K562 (cell line): ENCODE measurements at regions not wholly inside any gene's neighbourhood (a gene's known extent, or its start where the extent isn't known, plus 50 kb on each side); places are given as distances from the start of the nearest gene placed in this dataset.

Source experiments
- ATAC-seq: fragments of 200-7000 bp; cut with Tn5 transposase; 3 replicates; pipeline ENCODE4 v1.9.1; 2020; ENCODE audit warnings: moderate library complexity
- BruUV-seq: library from RNA; stranded (reverse); fragments of 400-500 nt; replicated peaks from 2 replicates; lab custom pipeline; 2021; lab: Mats Ljungman, UMichigan
- CTCF ChIA-PET: fragments of 300-600 bp; formaldehyde crosslinking; extraction: SDS; loops from one replicate; lab custom pipeline; 2021; ENCODE audit warnings: low intra/inter-chr PET ratio; lab: Yijun Ruan, JAX
- POLR2A ChIA-PET: fragments of 300-600, 350-650 bp; sonication (Branson Sonifier 250); formaldehyde crosslinking; extraction: SDS; loops from one replicate; lab custom pipeline; 2021; ENCODE audit warnings: antibody characterized with exemption, inconsistent platforms; lab: Yijun Ruan, JAX
- DNase-seq, 4 experiments: peaks; one replicate each; pipeline versions ENCODE4 v3.0.0 to v3.0.0-alpha.2; 2011 to 2018; ENCODE audit warnings: low spot score in 3 of 4, mixed read lengths in 3 of 4; ENCODE audit errors: extremely low read depth in 1 of 4
- FAIRE-seq: peaks from 2 replicates; lab custom pipeline; 2011; peaks lifted over from hg19 to GRCh38; lab: Jason Lieb, UNC
- H2AFZ ChIP-seq: 2 replicates; pipeline ENCODE4 v1.6.0; 2011; ENCODE audit warnings: low read depth, low read length, control low read depth, inconsistent platforms
- H3K27ac ChIP-seq: fragments of 200-600 bp; 3 replicates; pipeline ENCODE4 v1.8.0; 2011; ENCODE audit warnings: low read depth, mild to moderate bottlenecking, control low read depth, inconsistent platforms, low read length, moderate library complexity, mixed read lengths; ENCODE audit errors: extremely low read depth
- H3K27me3 ChIP-seq, 2 experiments: fragments of 300-600 bp in 1 of 2; 2 replicates in 1 of 2; 3 replicates in 1 of 2; pipeline versions ENCODE4 v1.6.0 to v1.8.0; 2011; ENCODE audit warnings: inconsistent platforms in 2 of 2, low read length in 2 of 2, mild to moderate bottlenecking in 1 of 2, mixed read lengths in 1 of 2, moderate library complexity in 1 of 2; ENCODE audit not compliant: control insufficient read depth in 2 of 2, insufficient read depth in 2 of 2
- H3K36me3 ChIP-seq: fragments of 300-600 bp; 3 replicates; pipeline ENCODE4 v1.8.0; 2011; ENCODE audit warnings: mild to moderate bottlenecking, low read length, inconsistent platforms; ENCODE audit not compliant: control insufficient read depth, insufficient read depth
- H3K4me1 ChIP-seq, 2 experiments: fragments of 200-600 bp in 1 of 2; replicated peaks in 1 of 2; 2 replicates in 1 of 2; 3 replicates in 1 of 2; pipeline versions ENCODE4 v1.5.1 to v1.8.0; 2011; ENCODE audit warnings: inconsistent platforms in 2 of 2, low read length in 2 of 2, mild to moderate bottlenecking in 1 of 2, mixed read lengths in 1 of 2, moderate library complexity in 1 of 2; ENCODE audit not compliant: control insufficient read depth in 2 of 2, insufficient read depth in 2 of 2
- H3K4me2 ChIP-seq: 2 replicates; pipeline ENCODE4 v1.6.1; 2011; ENCODE audit warnings: low read length, control low read depth, inconsistent platforms, mixed read lengths; ENCODE audit not compliant: insufficient read depth
- H3K4me3 ChIP-seq: fragments of 200-600 bp; sonication (generic), shearing (Covaris generic); 2 replicates; pipeline ENCODE4 v1.5.1; 2016; ENCODE audit warnings: control low read depth, inconsistent platforms
- H3K79me2 ChIP-seq: fragments of 200-600 bp; 3 replicates; pipeline ENCODE4 v1.8.0; 2011; ENCODE audit warnings: low read length, inconsistent platforms; ENCODE audit not compliant: control insufficient read depth, insufficient read depth
- H3K9ac ChIP-seq, 2 experiments: 2 replicates each; pipeline versions ENCODE4 v1.6.0 to v1.6.1; 2011; ENCODE audit warnings: low read depth in 2 of 2, low read length in 2 of 2, control low read depth in 1 of 2, inconsistent platforms in 1 of 2, mild to moderate bottlenecking in 1 of 2, mixed read lengths in 1 of 2; ENCODE audit not compliant: insufficient read depth in 1 of 2
- H3K9me1 ChIP-seq: one replicate; pipeline ENCODE4 v1.6.0; 2011; ENCODE audit warnings: inconsistent platforms, mild to moderate bottlenecking, low read length, moderate library complexity; ENCODE audit not compliant: control insufficient read depth, insufficient read depth
- H3K9me3 ChIP-seq: replicated peaks from 2 replicates; pipeline ENCODE4 v1.5.1; 2011; ENCODE audit warnings: low read depth, low read length, inconsistent platforms; ENCODE audit not compliant: control insufficient read depth, insufficient read depth
- H4K20me1 ChIP-seq: replicated peaks from 2 replicates; pipeline ENCODE4 v1.6.1; 2011; ENCODE audit warnings: low read length, inconsistent platforms, mixed read lengths; ENCODE audit not compliant: control insufficient read depth, insufficient read depth
- ATF1 ChIP-seq, 2 experiments: fragments of 450-650 bp in 1 of 2; IDR thresholded peaks; 2 replicates each; pipeline ENCODE4 v1.6.1; 2016; ENCODE audit warnings: missing compliant biosample characterization in 1 of 2, missing genetic modification characterization in 1 of 2
- ATF3 ChIP-seq, 2 experiments: fragments of 450-650 bp in 1 of 2; sonication (generic) in 1 of 2; formaldehyde crosslinking in 1 of 2; IDR thresholded peaks in 1 of 2; conservative IDR thresholded peaks in 1 of 2; 2 replicates each; pipeline versions ENCODE4 v1.6.1 to v1.8.1; 2016 to 2023; ENCODE audit warnings: mild to moderate bottlenecking in 2 of 2, moderate library complexity in 2 of 2, inconsistent platforms in 1 of 2, missing genetic modification reagents in 1 of 2
- EZH2 ChIP-seq: IDR thresholded peaks from 2 replicates; pipeline ENCODE4 v1.6.1; 2012; ENCODE audit warnings: low read depth, mild to moderate bottlenecking, inconsistent platforms, low read length, borderline replicate concordance
- FOXK2 ChIP-seq, 2 experiments: fragments of 450-650 bp; IDR thresholded peaks in 1 of 2; conservative IDR thresholded peaks in 1 of 2; 2 replicates each; pipeline ENCODE4 v1.6.1; 2016; ENCODE audit warnings: low read depth in 2 of 2, mild to moderate bottlenecking in 1 of 2
- GABPB2 ChIP-seq: fragments of 250-450 bp; sonication (Bioruptor Pico); conservative IDR thresholded peaks from 2 replicates; pipeline ENCODE4 v1.5.1; 2021; ENCODE audit warnings: mild to moderate bottlenecking
- KDM5B ChIP-seq: fragments of 200-600 bp; sonication (generic); IDR thresholded peaks from 2 replicates; pipeline ENCODE4 v1.6.1; 2012; ENCODE audit warnings: low read depth, mild to moderate bottlenecking, moderate library complexity, low read length, control low read depth, inconsistent platforms; ENCODE audit not compliant: insufficient replicate concordance
- LCOR ChIP-seq: sonication (generic); formaldehyde crosslinking; IDR thresholded peaks from 2 replicates; pipeline ENCODE4 v1.8.0; 2022; ENCODE audit warnings: mild to moderate bottlenecking, missing genetic modification reagents
- SNRNP70 ChIP-seq: fragments of 200-400 bp; formaldehyde crosslinking; optimal IDR thresholded peaks from 2 replicates; pipeline ENCODE3; 2017; ENCODE audit warnings: low read depth, low read length
- SRSF7 ChIP-seq: fragments of 200-400 bp; formaldehyde crosslinking; optimal IDR thresholded peaks from 2 replicates; pipeline ENCODE3; 2017; ENCODE audit warnings: mild to moderate bottlenecking, low read depth, low read length
- TAF15 ChIP-seq: fragments of 200-400 bp; formaldehyde crosslinking; IDR thresholded peaks from 2 replicates; pipeline ENCODE4 v1.6.1; 2017; ENCODE audit warnings: mild to moderate bottlenecking, low read depth, low read length, moderate library complexity
- TCF7L2 ChIP-seq: fragments of 150-350 bp; IDR thresholded peaks from 2 replicates; pipeline ENCODE4 v1.6.1; 2016; ENCODE audit warnings: low read depth, mild to moderate bottlenecking, low read length, moderate library complexity
- TEAD4 ChIP-seq, 2 experiments: sonication (generic) in 1 of 2; formaldehyde crosslinking in 1 of 2; IDR thresholded peaks; 2 replicates each; pipeline versions ENCODE4 v1.6.1 to v1.8.0; 2012 to 2022; ENCODE audit warnings: borderline replicate concordance in 1 of 2, inconsistent platforms in 1 of 2, low read length in 1 of 2, mild to moderate bottlenecking in 1 of 2, missing genetic modification reagents in 1 of 2
- THAP7 ChIP-seq: fragments of 250-450 bp; sonication (Bioruptor Pico); IDR thresholded peaks from 2 replicates; pipeline ENCODE4 v1.5.0; 2021
- ZNF174 ChIP-seq: fragments of 250-450 bp; sonication (Bioruptor Pico); IDR thresholded peaks from 2 replicates; pipeline ENCODE4 v1.4.0; 2020; ENCODE audit warnings: mild to moderate bottlenecking
- ZNF253 ChIP-seq: fragments of 250-450 bp; sonication (Bioruptor Pico); conservative IDR thresholded peaks from 2 replicates; pipeline ENCODE4 v1.6.1; 2021; ENCODE audit warnings: mild to moderate bottlenecking
- ZNF57 ChIP-seq: fragments of 450-650 bp; formaldehyde crosslinking; IDR thresholded peaks from 2 replicates; pipeline ENCODE4 v1.4.0; 2020; ENCODE audit warnings: mild to moderate bottlenecking, moderate library complexity
- WGBS: fragments of 100-300 bp; shearing (Covaris generic); methylation state at CpG from one replicate; pipeline ENCODE4 v1.1.6; 2016; ENCODE audit warnings: low coverage, mixed read lengths; ENCODE audit not compliant: insufficient coverage; ENCODE audit errors: missing lambda C conversion rate; 5-methylcytosine and 5-hydroxymethylcytosine counted together
- in situ Hi-C: fragments of 300-500 bp; cut with MboI; formaldehyde crosslinking; loops from 4 replicates; pipeline ENCODE4 v1.15.0; 2018; ENCODE audit warnings: inconsistent platforms, mixed read lengths
- intact Hi-C: fragments of 100-400 bp; cut with micrococcal nuclease; formaldehyde crosslinking; loops from 2 replicates; pipeline ENCODE4 v1.14.2; 2022
- TF ChIP-seq, protein P1 (sequence below): fragments of 200-800 bp; sonication (Bioruptor generic); IDR thresholded peaks from 2 replicates; pipeline ENCODE4 v1.6.1; 2017; ENCODE audit warnings: missing genetic modification characterization, missing compliant biosample characterization

GRCh38 chr6:105691081-105691480, 288.2 kb upstream of the PREP start:
- no peak for DNase-seq
- Histone ChIP-seq H3K4me3 (no peak overlapping the region), H3K36me3 (no peaks in the 10 kb centered on the region), H3K27me3 (no peaks in the 10 kb centered on the region), H3K79me2 (no peaks in the 10 kb centered on the region), H3K4me1 (no peaks in the 10 kb centered on the region), H3K9me3 (no peaks in the 10 kb centered on the region), H3K27ac (no peak overlapping the region), H2AFZ (no peak overlapping the region), H3K9ac (no peak overlapping the region), H4K20me1 (no peaks in the 10 kb centered on the region), H3K9me1 (no peaks in the 10 kb centered on the region), H3K4me2 (no peak overlapping the region)
- no peak for FAIRE-seq
- in situ Hi-C loops, result no loop called here
- no TSS peak for BruUV-seq
- no peak for ATAC-seq
- intact Hi-C loops, result no loop called here
- no peak for TF ChIP-seq ATF3 (IDR thresholded peaks at IDR 0.05)
- TF ChIP-seq ATF3 (CRISPR knock-in tag; conservative IDR thresholded peaks at IDR 0.05), result no peak
- no peak for TF ChIP-seq TCF7L2
- TF ChIP-seq FOXK2 (conservative IDR thresholded peaks at IDR 0.05 in 1 of 2, IDR thresholded peaks at IDR 0.05 in 1 of 2; ENCODE audit: low read depth in 2 of 2), result no peak
- no peak for TF ChIP-seq TEAD4 (IDR thresholded peaks at IDR 0.05; ENCODE audit: low read length)
- TF ChIP-seq TEAD4 (CRISPR knock-in tag; IDR thresholded peaks at IDR 0.05; ENCODE audit: borderline replicate concordance), result no peak
- no peak for TF ChIP-seq EZH2
- no peak for TF ChIP-seq THAP7
- TF ChIP-seq TAF15, result no peak
- TF ChIP-seq, protein P1, sequence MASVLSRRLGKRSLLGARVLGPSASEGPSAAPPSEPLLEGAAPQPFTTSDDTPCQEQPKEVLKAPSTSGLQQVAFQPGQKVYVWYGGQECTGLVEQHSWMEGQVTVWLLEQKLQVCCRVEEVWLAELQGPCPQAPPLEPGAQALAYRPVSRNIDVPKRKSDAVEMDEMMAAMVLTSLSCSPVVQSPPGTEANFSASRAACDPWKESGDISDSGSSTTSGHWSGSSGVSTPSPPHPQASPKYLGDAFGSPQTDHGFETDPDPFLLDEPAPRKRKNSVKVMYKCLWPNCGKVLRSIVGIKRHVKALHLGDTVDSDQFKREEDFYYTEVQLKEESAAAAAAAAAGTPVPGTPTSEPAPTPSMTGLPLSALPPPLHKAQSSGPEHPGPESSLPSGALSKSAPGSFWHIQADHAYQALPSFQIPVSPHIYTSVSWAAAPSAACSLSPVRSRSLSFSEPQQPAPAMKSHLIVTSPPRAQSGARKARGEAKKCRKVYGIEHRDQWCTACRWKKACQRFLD (CRISPR knock-in tag), result no peak
- no peak for TF ChIP-seq ZNF174 (CRISPR knock-in tag)
- no peak for TF ChIP-seq ZNF57 (CRISPR knock-in tag)
- no peak for TF ChIP-seq GABPB2
- TF ChIP-seq SRSF7, result no peak
- TF ChIP-seq SNRNP70, result no peak
- TF ChIP-seq LCOR, result no peak
- TF ChIP-seq KDM5B, result no peak
- no peak for TF ChIP-seq ATF1 (CRISPR knock-in tag; IDR thresholded peaks at IDR 0.05)
- no peak for TF ChIP-seq ATF1 (tag; IDR thresholded peaks at IDR 0.05)
- no peak for TF ChIP-seq ZNF253 (CRISPR knock-in tag)
- ChIA-PET POLR2A (no interaction called here), CTCF (no interaction called here)
- 0% methylated on average over 3 of the region's 3 CpGs for WGBS
